ENCODE measurements at regions not wholly inside any gene's neighbourhood (a gene's known extent, or its start where the extent isn't known, plus 50 kb on each side); places are given as distances from the start of the nearest gene placed in this dataset.
"Not testable (repeated sequence)": the region's sequence is repeated elsewhere in the genome, so short reads cannot be mapped to it uniquely, and the experiment has no call there.

GRCh38 chr1:86633306-86633838, 71.0 kb upstream of the SH3GLB1 start:
- DNase-seq (ENCODE audit: low spot score), result not testable (repeated sequence)

DNA sequence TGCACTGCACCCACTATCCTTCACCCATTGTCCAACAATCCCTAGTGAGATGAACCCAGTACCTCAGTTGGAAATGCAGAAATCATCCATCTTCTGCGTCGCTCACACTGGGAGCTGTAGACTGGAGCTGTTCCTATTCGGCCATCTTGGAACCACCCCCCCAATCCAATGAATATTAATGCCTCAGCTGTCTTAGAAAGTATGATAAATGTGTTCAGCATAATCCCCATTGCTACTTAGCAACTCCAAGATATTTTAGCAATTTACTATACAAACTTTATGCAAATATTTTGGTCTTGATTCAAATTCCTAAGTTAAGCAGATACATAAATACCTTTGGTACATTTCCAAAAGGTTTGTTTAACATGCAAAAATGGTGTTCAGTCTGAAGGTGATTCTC, 70.5 kb upstream of the SH3GLB1 start:
- DNase-seq (ENCODE audit: low spot score), result no peak

DNA sequence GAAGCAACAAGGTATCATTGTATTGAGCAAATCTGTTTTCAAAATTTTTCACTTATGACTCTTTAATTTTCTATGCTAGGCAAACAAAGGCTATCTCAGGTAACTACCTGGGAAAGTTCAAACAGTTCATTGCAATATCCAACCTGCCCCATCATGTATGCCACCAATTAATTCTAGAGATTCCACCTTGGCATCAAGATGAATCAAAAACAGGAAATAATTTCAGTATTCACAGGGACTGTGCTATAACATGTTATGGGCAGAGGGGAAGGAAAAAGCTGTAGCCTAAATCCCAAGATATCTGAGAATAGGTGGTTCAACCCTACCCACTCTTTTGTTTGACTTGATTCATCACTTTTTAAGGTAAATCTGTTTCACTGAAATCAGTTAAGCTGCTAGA, 67.5 kb upstream of the SH3GLB1 start:
- no peak for DNase-seq (ENCODE audit: low spot score)

- no peak for DNase-seq (ENCODE audit: low spot score)
Observed at GRCh38 chr1:86640161-86640670, 64.2 kb upstream of the SH3GLB1 start.

GRCh38 chr1:86641318-86641717, 63.1 kb upstream of the SH3GLB1 start:
- no peak for DNase-seq (ENCODE audit: low spot score)

- not testable (repeated sequence) for DNase-seq (ENCODE audit: low spot score)
Observed at GRCh38 chr1:86644655-86645054, 59.7 kb upstream of the SH3GLB1 start.

DNA sequence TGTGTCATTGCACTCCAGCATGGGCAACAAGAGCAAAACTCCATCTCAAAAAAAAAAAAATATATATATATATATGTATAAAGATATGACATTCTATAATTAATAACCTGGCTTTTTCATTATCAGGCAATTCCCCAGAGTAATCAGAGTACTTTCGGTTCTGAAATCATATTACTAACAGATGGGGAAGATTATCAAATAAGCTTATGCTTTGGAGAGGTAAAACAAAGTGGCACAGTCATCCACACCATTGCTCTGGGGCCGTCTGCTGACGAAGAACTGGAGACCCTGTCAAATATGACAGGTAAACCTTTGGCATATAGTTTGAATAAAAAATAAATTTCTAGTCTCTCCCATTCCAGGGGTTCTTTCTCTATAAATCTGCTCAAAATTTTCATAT, 58.5 kb upstream of the SH3GLB1 start:
- DNase-seq (ENCODE audit: low spot score), result no peak

- no peak for DNase-seq (ENCODE audit: low spot score)
Observed at GRCh38 chr1:86646256-86646655, 58.1 kb upstream of the SH3GLB1 start.

DNA sequence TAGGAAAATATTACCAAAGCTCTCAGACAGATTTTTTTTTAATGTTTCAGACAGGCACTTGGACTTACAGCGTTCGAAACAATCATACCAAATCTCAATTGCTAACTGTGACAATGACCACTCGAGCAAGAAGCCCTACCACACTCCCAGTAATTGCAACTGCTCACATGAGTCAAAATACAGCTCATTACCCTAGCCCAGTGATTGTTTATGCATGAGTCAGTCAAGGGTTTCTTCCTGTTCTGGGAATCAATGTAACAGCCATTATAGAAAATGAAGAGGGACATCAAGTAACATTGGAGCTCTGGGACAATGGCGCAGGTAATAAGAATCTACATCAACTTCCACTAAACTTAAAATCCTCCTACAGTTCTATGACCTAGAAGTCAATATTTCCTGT, 56.1 kb upstream of the SH3GLB1 start:
- DNase-seq (ENCODE audit: low spot score), result peak; percentile 88

GRCh38 chr1:86649618-86650017, 54.8 kb upstream of the SH3GLB1 start:
- DNase-seq (ENCODE audit: low spot score), result no peak

DNA sequence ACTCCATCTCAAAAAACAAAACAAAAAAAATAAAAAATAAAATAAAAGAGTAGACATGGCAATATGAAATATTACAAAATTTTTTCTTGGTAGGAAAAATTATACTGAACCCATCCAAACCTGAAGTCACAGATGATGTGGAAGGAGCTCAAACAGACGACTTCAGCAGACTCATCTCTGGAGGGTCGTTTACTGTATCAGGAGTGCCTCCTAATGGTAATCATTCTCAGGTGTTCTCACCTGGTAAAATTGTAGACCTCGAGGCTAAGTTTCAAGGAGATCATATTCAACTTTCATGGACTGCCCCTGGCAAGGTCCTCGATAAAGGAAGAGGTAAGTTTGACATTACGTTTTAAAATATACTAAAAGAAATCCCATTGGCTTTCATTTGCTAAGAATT, 54.3 kb upstream of the SH3GLB1 start:
- no peak for DNase-seq (ENCODE audit: low spot score)

Measured in kidney tubule cell (primary cell).